ENCODE measurements at regions not wholly inside any gene's neighbourhood (a gene's known extent, or its start where the extent isn't known, plus 50 kb on each side); places are given as distances from the start of the nearest gene placed in this dataset.

GRCh38 chr1:62951428-62951827 is 167.5 kb downstream of the ATG4C start:
- Histone ChIP-seq H3K4me1 (no peaks in the 10 kb centered on the region), H3K27ac (no peak overlapping the region), H3K4me3 (no peak overlapping the region), H3K27me3 (ENCODE audit: low read depth) (peaks cover 10% of the 10 kb centered on the region), H3K9me3 (no peaks in the 10 kb centered on the region), H3K36me3 (no peaks in the 10 kb centered on the region)
- DNase-seq (no peak), ATAC-seq (no peak)
- intact Hi-C loops (cut with DNase I) = no loop called here
- TF ChIP-seq, protein P1, sequence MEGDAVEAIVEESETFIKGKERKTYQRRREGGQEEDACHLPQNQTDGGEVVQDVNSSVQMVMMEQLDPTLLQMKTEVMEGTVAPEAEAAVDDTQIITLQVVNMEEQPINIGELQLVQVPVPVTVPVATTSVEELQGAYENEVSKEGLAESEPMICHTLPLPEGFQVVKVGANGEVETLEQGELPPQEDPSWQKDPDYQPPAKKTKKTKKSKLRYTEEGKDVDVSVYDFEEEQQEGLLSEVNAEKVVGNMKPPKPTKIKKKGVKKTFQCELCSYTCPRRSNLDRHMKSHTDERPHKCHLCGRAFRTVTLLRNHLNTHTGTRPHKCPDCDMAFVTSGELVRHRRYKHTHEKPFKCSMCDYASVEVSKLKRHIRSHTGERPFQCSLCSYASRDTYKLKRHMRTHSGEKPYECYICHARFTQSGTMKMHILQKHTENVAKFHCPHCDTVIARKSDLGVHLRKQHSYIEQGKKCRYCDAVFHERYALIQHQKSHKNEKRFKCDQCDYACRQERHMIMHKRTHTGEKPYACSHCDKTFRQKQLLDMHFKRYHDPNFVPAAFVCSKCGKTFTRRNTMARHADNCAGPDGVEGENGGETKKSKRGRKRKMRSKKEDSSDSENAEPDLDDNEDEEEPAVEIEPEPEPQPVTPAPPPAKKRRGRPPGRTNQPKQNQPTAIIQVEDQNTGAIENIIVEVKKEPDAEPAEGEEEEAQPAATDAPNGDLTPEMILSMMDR (IDR thresholded peaks at IDR 0.05) = no peak

GRCh38 chr1:62952596-62952995 is 168.7 kb downstream of the ATG4C start:
- TF ChIP-seq, protein P1 (IDR thresholded peaks at IDR 0.05) = no peak
- DNase-seq (no peak), ATAC-seq (no peak)
- no peaks in the 10 kb centered on the region for H3K4me1 ChIP-seq
- peaks cover 10% of the 10 kb centered on the region for H3K27me3 ChIP-seq (ENCODE audit: low read depth)
- intact Hi-C loops (cut with DNase I) = no loop called here
- no peak overlapping the region for H3K27ac ChIP-seq
- H3K9me3 ChIP-seq = no peaks in the 10 kb centered on the region
- H3K4me3 ChIP-seq = no peak overlapping the region
- H3K36me3 ChIP-seq = no peaks in the 10 kb centered on the region

GRCh38 chr1:62953633-62954032 is 169.7 kb downstream of the ATG4C start:
- Histone ChIP-seq H3K4me3 (no peak overlapping the region), H3K9me3 (no peaks in the 10 kb centered on the region), H3K27ac (no peak overlapping the region), H3K4me1 (no peaks in the 10 kb centered on the region), H3K36me3 (no peaks in the 10 kb centered on the region), H3K27me3 (ENCODE audit: low read depth) (peaks cover 10% of the 10 kb centered on the region)
- intact Hi-C loops (cut with DNase I) = no loop called here
- TF ChIP-seq, protein P1 (IDR thresholded peaks at IDR 0.05) = no peak
- DNase-seq = no peak
- no peak for ATAC-seq

GRCh38 chr1:62954758-62955157 is 170.8 kb downstream of the ATG4C start:
- intact Hi-C loops (cut with DNase I) = no loop called here
- ATAC-seq = no peak
- Histone ChIP-seq H3K9me3 (no peaks in the 10 kb centered on the region), H3K27ac (no peak overlapping the region), H3K36me3 (no peaks in the 10 kb centered on the region), H3K4me3 (no peak overlapping the region), H3K4me1 (no peaks in the 10 kb centered on the region), H3K27me3 (ENCODE audit: low read depth) (peaks cover 7% of the 10 kb centered on the region)
- TF ChIP-seq, protein P1 (IDR thresholded peaks at IDR 0.05) = no peak
- DNase-seq = no peak

DNA sequence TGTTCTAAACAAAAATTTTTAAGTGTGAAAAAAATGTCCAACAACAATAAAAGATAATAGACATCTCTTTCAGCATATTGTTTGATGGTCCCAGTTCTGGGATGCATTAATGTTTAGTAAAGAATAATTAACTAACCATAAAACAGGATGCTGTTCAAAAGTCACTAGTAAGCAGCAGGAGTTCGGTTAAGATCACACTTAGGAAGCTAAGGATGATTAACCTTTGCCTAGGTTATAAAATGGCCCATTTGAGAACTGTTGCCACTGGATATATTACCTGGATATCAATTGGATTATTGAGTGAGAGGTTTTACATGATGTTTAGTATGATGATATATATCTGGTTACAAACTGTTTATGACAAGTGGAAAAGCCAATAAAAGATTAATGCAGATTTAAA is 171.7 kb downstream of the ATG4C start:
- peaks cover 7% of the 10 kb centered on the region for H3K27me3 ChIP-seq (ENCODE audit: low read depth)
- H3K27ac ChIP-seq = no peak overlapping the region
- H3K4me3 ChIP-seq = no peak overlapping the region
- TF ChIP-seq, protein P1 (IDR thresholded peaks at IDR 0.05) = no peak
- ATAC-seq (no peak), DNase-seq (no peak)
- no peaks in the 10 kb centered on the region for H3K36me3 ChIP-seq
- intact Hi-C loops (cut with DNase I) = no loop called here
- H3K4me1 ChIP-seq = no peaks in the 10 kb centered on the region
- H3K9me3 ChIP-seq = no peaks in the 10 kb centered on the region

All from lower lobe of right lung (tissue), 2 donors.